GM08714 (cell line): ENCODE measurements at regions not wholly inside any gene's neighbourhood (a gene's known extent, or its start where the extent isn't known, plus 50 kb on each side); places are given as distances from the start of the nearest gene placed in this dataset.
"Not testable (repeated sequence)": the region's sequence is repeated elsewhere in the genome, so short reads cannot be mapped to it uniquely, and the experiment has no call there.

Source experiments
- H3K4me3 ChIP-seq: fragments of 200-500 bp; sonication (Bioruptor generic); 2 replicates; pipeline ENCODE4 v1.5.1; 2014; ENCODE audit warnings: mild to moderate bottlenecking, low read length, inconsistent platforms
- ZNF274 ChIP-seq: IDR thresholded peaks from 2 replicates; pipeline ENCODE4 v1.6.1; 2012; ENCODE audit warnings: mild to moderate bottlenecking, low read depth, low read length

GRCh38 chr9:71329873-71330272, 208.5 kb upstream of the TRPM3 start:
- H3K4me3 ChIP-seq: no peak overlapping the region
- no peak for TF ChIP-seq ZNF274

- no peak overlapping the region for H3K4me3 ChIP-seq
- no peak for TF ChIP-seq ZNF274
These were observed 204.9 kb upstream of the TRPM3 start for GRCh38 chr9:71326360-71326759.

- no peak for TF ChIP-seq ZNF274
- no peak overlapping the region for H3K4me3 ChIP-seq
These were observed 201.9 kb upstream of the TRPM3 start for GRCh38 chr9:71323357-71323756.

GRCh38 chr9:71322311-71322710, 200.9 kb upstream of the TRPM3 start:
- no peak overlapping the region for H3K4me3 ChIP-seq
- no peak for TF ChIP-seq ZNF274

- H3K4me3 ChIP-seq: no peak overlapping the region
These were observed 187.0 kb upstream of the TRPM3 start for GRCh38 chr9:71308454-71308853.

GRCh38 chr9:71306134-71306533, 184.7 kb upstream of the TRPM3 start:
- H3K4me3 ChIP-seq: no peak overlapping the region
- no peak for TF ChIP-seq ZNF274

More at GRCh38 chr9:71308454-71308853, 187.0 kb upstream of the TRPM3 start:
- no peak for TF ChIP-seq ZNF274

GRCh38 chr9:71303351-71303750, 181.9 kb upstream of the TRPM3 start:
- no peak overlapping the region for H3K4me3 ChIP-seq
- no peak for TF ChIP-seq ZNF274

- H3K4me3 ChIP-seq: no peak overlapping the region
- TF ChIP-seq ZNF274: no peak
These were observed 181.4 kb upstream of the TRPM3 start for GRCh38 chr9:71302776-71303175.

- no peak overlapping the region for H3K4me3 ChIP-seq
- no peak for TF ChIP-seq ZNF274
These were observed 174.5 kb upstream of the TRPM3 start for GRCh38 chr9:71295928-71296327.

GRCh38 chr9:71286146-71286545, 164.7 kb upstream of the TRPM3 start:
- TF ChIP-seq ZNF274: no peak

GRCh38 chr9:71285191-71285656, 163.8 kb upstream of the TRPM3 start:
- no peak overlapping the region for H3K4me3 ChIP-seq
- no peak for TF ChIP-seq ZNF274

More at GRCh38 chr9:71286146-71286545, 164.7 kb upstream of the TRPM3 start:
- H3K4me3 ChIP-seq: no peak overlapping the region

- not testable (repeated sequence) for H3K4me3 ChIP-seq
These were observed 160.7 kb upstream of the TRPM3 start for GRCh38 chr9:71282116-71282515.

- H3K4me3 ChIP-seq: no peak overlapping the region
- no peak for TF ChIP-seq ZNF274
These were observed 157.8 kb upstream of the TRPM3 start for GRCh38 chr9:71279151-71279739.

- H3K4me3 ChIP-seq: no peak overlapping the region
- no peak for TF ChIP-seq ZNF274
These were observed 152.2 kb upstream of the TRPM3 start for GRCh38 chr9:71273613-71274012.

- no peak overlapping the region for H3K4me3 ChIP-seq
- no peak for TF ChIP-seq ZNF274
These were observed 150.2 kb upstream of the TRPM3 start for GRCh38 chr9:71271602-71272001.

GRCh38 chr9:71270554-71270953, 149.1 kb upstream of the TRPM3 start:
- no peak overlapping the region for H3K4me3 ChIP-seq
- no peak for TF ChIP-seq ZNF274
